ENCODE measurements at regions not wholly inside any gene's neighbourhood (a gene's known extent, or its start where the extent isn't known, plus 50 kb on each side); places are given as distances from the start of the nearest gene placed in this dataset.

GRCh38 chr5:120375248-120375647, 88.9 kb upstream of the PRR16 start:
- no peaks in the 10 kb centered on the region for H4K20me1 ChIP-seq (ENCODE audit: control insufficient read depth, extremely low read depth, insufficient read depth, low read length)
- no peaks in the 10 kb centered on the region for H3K9me3 ChIP-seq (ENCODE audit: control insufficient read depth, low read depth, low read length)
- H3K36me3 ChIP-seq (ENCODE audit: control insufficient read depth in 2 of 2, extremely low read depth in 1 of 2, insufficient read depth in 2 of 2, low read length in 2 of 2), result no peaks in the 10 kb centered on the region
- H3K9me1 ChIP-seq (ENCODE audit: control insufficient read depth, extremely low read depth, insufficient read depth, low read length), result no peaks in the 10 kb centered on the region
- no peak overlapping the region for H3K4me2 ChIP-seq (ENCODE audit: control insufficient read depth, extremely low read depth, insufficient read depth, low read depth, low read length)
- H3K9ac ChIP-seq (ENCODE audit: control insufficient read depth, extremely low read depth, insufficient read depth, low read length), result no peak overlapping the region
- dilution Hi-C loops (cut with MboI; ENCODE audit: extremely low pct_ligation_motif_present, low sequenced_read_pairs), result no loop called here
- H3K79me2 ChIP-seq (ENCODE audit: control insufficient read depth, insufficient read depth, low read length), result no peaks in the 10 kb centered on the region
- DNase-seq (ENCODE audit: low read depth, low spot score), result no peak
- no peak overlapping the region for H3K4me3 ChIP-seq (ENCODE audit: control insufficient read depth in 2 of 3, extremely low read depth in 1 of 3, insufficient read depth in 2 of 3, low read depth in 1 of 3, low read length in 3 of 3)
- no peaks in the 10 kb centered on the region for H3K27me3 ChIP-seq (ENCODE audit: control insufficient read depth, extremely low read depth, insufficient read depth, low read length)
- no peak overlapping the region for H3K27ac ChIP-seq (ENCODE audit: control insufficient read depth, insufficient read depth, low read length)
- no peak for FAIRE-seq
- no peak overlapping the region for H2AFZ ChIP-seq (ENCODE audit: control insufficient read depth, low read length)
- H3K4me1 ChIP-seq (ENCODE audit: control insufficient read depth, extremely low read depth, insufficient read depth, low read length), result no peaks in the 10 kb centered on the region
- TF ChIP-seq EZH2 (IDR thresholded peaks at IDR 0.05; ENCODE audit: low read length), result no peak
- no peak for TF ChIP-seq CTCF (optimal IDR thresholded peaks at IDR 0.05 in 1 of 3, IDR thresholded peaks at IDR 0.05 in 1 of 3, conservative IDR thresholded peaks at IDR 0.05 in 1 of 3; ENCODE audit: extremely low read depth in 1 of 3, insufficient read depth in 2 of 3, low read length in 3 of 3)

- no peak overlapping the region for H3K4me2 ChIP-seq (ENCODE audit: control insufficient read depth, extremely low read depth, insufficient read depth, low read depth, low read length)
- no peak for TF ChIP-seq CTCF (optimal IDR thresholded peaks at IDR 0.05 in 1 of 3, IDR thresholded peaks at IDR 0.05 in 1 of 3, conservative IDR thresholded peaks at IDR 0.05 in 1 of 3; ENCODE audit: extremely low read depth in 1 of 3, insufficient read depth in 2 of 3, low read length in 3 of 3)
- no peak for TF ChIP-seq EZH2 (IDR thresholded peaks at IDR 0.05; ENCODE audit: low read length)
- H3K9me3 ChIP-seq (ENCODE audit: control insufficient read depth, low read depth, low read length), result no peaks in the 10 kb centered on the region
- no peaks in the 10 kb centered on the region for H3K79me2 ChIP-seq (ENCODE audit: control insufficient read depth, insufficient read depth, low read length)
- no peak overlapping the region for H3K27ac ChIP-seq (ENCODE audit: control insufficient read depth, insufficient read depth, low read length)
- dilution Hi-C loops (cut with MboI; ENCODE audit: extremely low pct_ligation_motif_present, low sequenced_read_pairs), result no loop called here
- no peak overlapping the region for H2AFZ ChIP-seq (ENCODE audit: control insufficient read depth, low read length)
- H3K4me3 ChIP-seq (ENCODE audit: control insufficient read depth in 2 of 3, extremely low read depth in 1 of 3, insufficient read depth in 2 of 3, low read depth in 1 of 3, low read length in 3 of 3), result no peak overlapping the region
- no peaks in the 10 kb centered on the region for H3K27me3 ChIP-seq (ENCODE audit: control insufficient read depth, extremely low read depth, insufficient read depth, low read length)
- no peak overlapping the region for H3K9ac ChIP-seq (ENCODE audit: control insufficient read depth, extremely low read depth, insufficient read depth, low read length)
- no peaks in the 10 kb centered on the region for H3K9me1 ChIP-seq (ENCODE audit: control insufficient read depth, extremely low read depth, insufficient read depth, low read length)
- DNase-seq (ENCODE audit: low read depth, low spot score) (no peak), FAIRE-seq (no peak)
- no peaks in the 10 kb centered on the region for H3K36me3 ChIP-seq (ENCODE audit: control insufficient read depth in 2 of 2, extremely low read depth in 1 of 2, insufficient read depth in 2 of 2, low read length in 2 of 2)
- H4K20me1 ChIP-seq (ENCODE audit: control insufficient read depth, extremely low read depth, insufficient read depth, low read length), result no peaks in the 10 kb centered on the region
- H3K4me1 ChIP-seq (ENCODE audit: control insufficient read depth, extremely low read depth, insufficient read depth, low read length), result no peaks in the 10 kb centered on the region
Measured at GRCh38 chr5:120380644-120381043, 83.5 kb upstream of the PRR16 start.
